D721Med (cell line): ENCODE measurements at regions not wholly inside any gene's neighbourhood (a gene's known extent, or its start where the extent isn't known, plus 50 kb on each side); places are given as distances from the start of the nearest gene placed in this dataset.

Source experiments
- DNase-seq: peaks from one replicate; pipeline ENCODE4 v3.0.0; 2011; ENCODE audit warnings: low spot score; ENCODE audit not compliant: insufficient read length
- FAIRE-seq: peaks from 2 replicates; lab custom pipeline; 2011; peaks lifted over from hg19 to GRCh38; lab: Jason Lieb, UNC
- CTCF ChIP-seq: IDR thresholded peaks from 2 replicates; pipeline ENCODE4 v1.5.1; 2012; ENCODE audit warnings: mild to moderate bottlenecking, control low read depth; ENCODE audit not compliant: insufficient read depth; ENCODE audit errors: missing control alignments

- no peak for FAIRE-seq
- no peak for TF ChIP-seq CTCF
- no peak for DNase-seq
Measured at GRCh38 chr6:43982084-43982625, 145.1 kb downstream of the MRPL14 start.

- FAIRE-seq = no peak
- DNase-seq = no peak
- TF ChIP-seq CTCF = no peak
Measured at GRCh38 chr6:43981363-43981990, 145.8 kb downstream of the MRPL14 start.

GRCh38 chr6:43980004-43980795 lies 147.1 kb downstream of the MRPL14 start:
- no peak for TF ChIP-seq CTCF
- DNase-seq = no peak
- no peak for FAIRE-seq

GRCh38 chr6:43979525-43979924 lies 147.7 kb downstream of the MRPL14 start:
- TF ChIP-seq CTCF = no peak
- DNase-seq (no peak), FAIRE-seq (no peak)

- DNase-seq (no peak), FAIRE-seq (no peak)
- no peak for TF ChIP-seq CTCF
Measured at GRCh38 chr6:43978473-43979346, 148.5 kb downstream of the MRPL14 start.

GRCh38 chr6:43977404-43978111 lies 149.7 kb downstream of the MRPL14 start:
- FAIRE-seq (no peak), DNase-seq (no peak)
- no peak for TF ChIP-seq CTCF
